GM12864 (cell line): ENCODE measurements at regions not wholly inside any gene's neighbourhood (a gene's known extent, or its start where the extent isn't known, plus 50 kb on each side); places are given as distances from the start of the nearest gene placed in this dataset.
"Not testable (repeated sequence)": the region's sequence is repeated elsewhere in the genome, so short reads cannot be mapped to it uniquely, and the experiment has no call there.

ENCODE experiments used
- DNase-seq: peaks from one replicate; pipeline ENCODE4 v3.0.0-alpha.2; 2011; ENCODE audit warnings: low read depth
- H3K4me3 ChIP-seq: 2 replicates; pipeline ENCODE4 v1.5.1; 2011; ENCODE audit warnings: mild to moderate bottlenecking, low read depth, low read length, control low read depth
- CTCF ChIP-seq: IDR thresholded peaks from 2 replicates; pipeline ENCODE4 v1.5.1; 2011; ENCODE audit warnings: low read depth, mild to moderate bottlenecking, moderate library complexity, low read length, control low read depth, inconsistent platforms; ENCODE audit errors: missing control alignments

GRCh38 chr12:104906695-104907094 is 51.4 kb downstream of the SLC41A2 start:
- no peak for DNase-seq
- TF ChIP-seq CTCF = no peak
- no peak overlapping the region for H3K4me3 ChIP-seq

- H3K4me3 ChIP-seq = not testable (repeated sequence)
These were observed 52.6 kb downstream of the SLC41A2 start for GRCh38 chr12:104905446-104905845.

GRCh38 chr12:104903648-104904423 is 54.3 kb downstream of the SLC41A2 start:
- TF ChIP-seq CTCF = no peak
- no peak for DNase-seq
- H3K4me3 ChIP-seq = no peak overlapping the region

More at GRCh38 chr12:104905446-104905845, 52.6 kb downstream of the SLC41A2 start:
- not testable (repeated sequence) for DNase-seq

- TF ChIP-seq CTCF = no peak
- DNase-seq = no peak
- no peak overlapping the region for H3K4me3 ChIP-seq
These were observed 56.0 kb downstream of the SLC41A2 start for GRCh38 chr12:104902125-104902524.

- H3K4me3 ChIP-seq = no peak overlapping the region
- DNase-seq = no peak
- TF ChIP-seq CTCF = no peak
These were observed 61.4 kb downstream of the SLC41A2 start for GRCh38 chr12:104896710-104897109.

GRCh38 chr12:104896146-104896545 is 61.9 kb downstream of the SLC41A2 start:
- no peak overlapping the region for H3K4me3 ChIP-seq
- no peak for DNase-seq
- TF ChIP-seq CTCF = no peak

- H3K4me3 ChIP-seq = no peak overlapping the region
- TF ChIP-seq CTCF = no peak
- DNase-seq = no peak
These were observed 62.7 kb downstream of the SLC41A2 start for GRCh38 chr12:104895415-104895814.
